Keratinocyte (primary cell): ENCODE measurements at regions not wholly inside any gene's neighbourhood (a gene's known extent, or its start where the extent isn't known, plus 50 kb on each side); places are given as distances from the start of the nearest gene placed in this dataset.

Experiments
- DNase-seq: peaks from one replicate; pipeline ENCODE4 v3.0.0-alpha.2; 2011; ENCODE audit warnings: low read depth, missing footprints, low spot score
- FAIRE-seq: peaks from 2 replicates; lab custom pipeline; 2011; peaks lifted over from hg19 to GRCh38; lab: Jason Lieb, UNC
- H2AFZ ChIP-seq: 2 replicates; pipeline ENCODE4 v1.6.0; 2012; ENCODE audit warnings: low read length, control low read depth, inconsistent platforms; ENCODE audit not compliant: control insufficient read depth
- H3K27ac ChIP-seq: 2 replicates; pipeline ENCODE4 v1.5.1; 2011; ENCODE audit warnings: low read length; ENCODE audit not compliant: control insufficient read depth, insufficient read depth
- H3K27me3 ChIP-seq: 3 replicates; pipeline ENCODE4 v1.6.0; 2011; ENCODE audit warnings: low read length; ENCODE audit not compliant: control insufficient read depth, insufficient read depth; ENCODE audit errors: extremely low read depth
- H3K36me3 ChIP-seq, 2 experiments: 2 replicates in 1 of 2; 3 replicates in 1 of 2; pipeline ENCODE4 v1.5.1; 2011; ENCODE audit warnings: low read length in 2 of 2, mild to moderate bottlenecking in 1 of 2; ENCODE audit not compliant: control insufficient read depth in 2 of 2, insufficient read depth in 2 of 2; ENCODE audit errors: extremely low read depth in 1 of 2
- H3K4me1 ChIP-seq: 3 replicates; pipeline ENCODE4 v1.5.1; 2011; ENCODE audit warnings: low read length; ENCODE audit not compliant: control insufficient read depth, insufficient read depth; ENCODE audit errors: extremely low read depth
- H3K4me2 ChIP-seq: 3 replicates; pipeline ENCODE4 v1.6.0; 2011; ENCODE audit warnings: low read depth, low read length; ENCODE audit not compliant: control insufficient read depth, insufficient read depth; ENCODE audit errors: extremely low read depth
- H3K4me3 ChIP-seq, 3 experiments: fragments of 200-600 bp in 1 of 3; sonication (generic) in 1 of 3; 2 replicates in 2 of 3; 3 replicates in 1 of 3; pipeline ENCODE4 v1.5.1; 2011 to 2016; ENCODE audit warnings: low read length in 3 of 3, mild to moderate bottlenecking in 3 of 3, control low read depth in 2 of 3, inconsistent platforms in 1 of 3, low read depth in 1 of 3, mixed read lengths in 1 of 3, mixed run types in 1 of 3, moderate library complexity in 1 of 3; ENCODE audit not compliant: control insufficient read depth in 2 of 3, insufficient read depth in 2 of 3; ENCODE audit errors: extremely low read depth in 1 of 3
- H3K79me2 ChIP-seq: 2 replicates; pipeline ENCODE4 v1.6.0; 2012; ENCODE audit warnings: low read length; ENCODE audit not compliant: control insufficient read depth, insufficient read depth
- H3K9ac ChIP-seq: 3 replicates; pipeline ENCODE4 v1.6.0; 2011; ENCODE audit warnings: low read length; ENCODE audit not compliant: control insufficient read depth, insufficient read depth; ENCODE audit errors: extremely low read depth
- H3K9me1 ChIP-seq: 3 replicates; pipeline ENCODE4 v1.6.0; 2011; ENCODE audit warnings: low read length; ENCODE audit not compliant: control insufficient read depth, insufficient read depth; ENCODE audit errors: extremely low read depth
- H3K9me3 ChIP-seq: 2 replicates; pipeline ENCODE4 v1.5.1; 2012; ENCODE audit warnings: low read depth, low read length; ENCODE audit not compliant: control insufficient read depth
- H4K20me1 ChIP-seq: 3 replicates; pipeline ENCODE4 v1.6.0; 2011; ENCODE audit warnings: low read length; ENCODE audit not compliant: control insufficient read depth, insufficient read depth; ENCODE audit errors: extremely low read depth
- CTCF ChIP-seq, 3 experiments: IDR thresholded peaks in 1 of 3; conservative IDR thresholded peaks in 1 of 3; optimal IDR thresholded peaks in 1 of 3; 2 replicates in 2 of 3; 3 replicates in 1 of 3; pipeline versions ENCODE3 to v1.5.1; 2011; ENCODE audit warnings: low read length in 3 of 3, mild to moderate bottlenecking in 3 of 3, moderate library complexity in 2 of 3, control low read depth in 1 of 3, inconsistent platforms in 1 of 3; ENCODE audit not compliant: insufficient read depth in 2 of 3; ENCODE audit errors: extremely low read depth in 1 of 3
- EZH2 ChIP-seq: IDR thresholded peaks from one replicate; pipeline ENCODE4 v1.6.1; 2012; ENCODE audit warnings: inconsistent platforms, mild to moderate bottlenecking, low read length, moderate library complexity
- dilution Hi-C: fragments of 300-500 bp; cut with MboI; formaldehyde crosslinking; loops from one replicate; pipeline ENCODE4 v1.7.0; 2020; ENCODE audit warnings: low sequenced_read_pairs; ENCODE audit not compliant: extremely low pct_ligation_motif_present

GRCh38 chr4:179116581-179116980 is 1674.3 kb upstream of the AGA start:
- H3K27ac ChIP-seq = no peak overlapping the region
- no peaks in the 10 kb centered on the region for H4K20me1 ChIP-seq
- no peak overlapping the region for H3K4me2 ChIP-seq
- no peak overlapping the region for H3K4me3 ChIP-seq
- no peak for FAIRE-seq
- H3K9me1 ChIP-seq = no peaks in the 10 kb centered on the region
- no peak overlapping the region for H2AFZ ChIP-seq
- no peaks in the 10 kb centered on the region for H3K4me1 ChIP-seq
- no peak for TF ChIP-seq EZH2
- TF ChIP-seq CTCF (optimal IDR thresholded peaks at IDR 0.05 in 1 of 3, IDR thresholded peaks at IDR 0.05 in 1 of 3, conservative IDR thresholded peaks at IDR 0.05 in 1 of 3; ENCODE audit: extremely low read depth in 1 of 3, insufficient read depth in 2 of 3, low read length in 3 of 3) = no peak
- H3K79me2 ChIP-seq = no peaks in the 10 kb centered on the region
- H3K9ac ChIP-seq = no peak overlapping the region
- H3K9me3 ChIP-seq = no peaks in the 10 kb centered on the region
- no peaks in the 10 kb centered on the region for H3K36me3 ChIP-seq
- dilution Hi-C loops = no loop called here
- no peaks in the 10 kb centered on the region for H3K27me3 ChIP-seq
- DNase-seq = no peak

- dilution Hi-C loops = no loop called here
- H4K20me1 ChIP-seq = no peaks in the 10 kb centered on the region
- no peak overlapping the region for H3K27ac ChIP-seq
- H3K4me1 ChIP-seq = no peaks in the 10 kb centered on the region
- no peaks in the 10 kb centered on the region for H3K27me3 ChIP-seq
- H3K79me2 ChIP-seq = no peaks in the 10 kb centered on the region
- H3K9me3 ChIP-seq = no peaks in the 10 kb centered on the region
- TF ChIP-seq CTCF (optimal IDR thresholded peaks at IDR 0.05 in 1 of 3, IDR thresholded peaks at IDR 0.05 in 1 of 3, conservative IDR thresholded peaks at IDR 0.05 in 1 of 3; ENCODE audit: extremely low read depth in 1 of 3, insufficient read depth in 2 of 3, low read length in 3 of 3) (no peak), EZH2 (no peak)
- DNase-seq (no peak), FAIRE-seq (no peak)
- no peaks in the 10 kb centered on the region for H3K36me3 ChIP-seq
- H3K4me3 ChIP-seq = no peak overlapping the region
- no peak overlapping the region for H3K4me2 ChIP-seq
- no peak overlapping the region for H3K9ac ChIP-seq
- no peak overlapping the region for H2AFZ ChIP-seq
- no peaks in the 10 kb centered on the region for H3K9me1 ChIP-seq
Observed at GRCh38 chr4:179123084-179123483, 1680.8 kb upstream of the AGA start.
